ENCODE measurements at regions not wholly inside any gene's neighbourhood (a gene's known extent, or its start where the extent isn't known, plus 50 kb on each side); places are given as distances from the start of the nearest gene placed in this dataset.

DNA sequence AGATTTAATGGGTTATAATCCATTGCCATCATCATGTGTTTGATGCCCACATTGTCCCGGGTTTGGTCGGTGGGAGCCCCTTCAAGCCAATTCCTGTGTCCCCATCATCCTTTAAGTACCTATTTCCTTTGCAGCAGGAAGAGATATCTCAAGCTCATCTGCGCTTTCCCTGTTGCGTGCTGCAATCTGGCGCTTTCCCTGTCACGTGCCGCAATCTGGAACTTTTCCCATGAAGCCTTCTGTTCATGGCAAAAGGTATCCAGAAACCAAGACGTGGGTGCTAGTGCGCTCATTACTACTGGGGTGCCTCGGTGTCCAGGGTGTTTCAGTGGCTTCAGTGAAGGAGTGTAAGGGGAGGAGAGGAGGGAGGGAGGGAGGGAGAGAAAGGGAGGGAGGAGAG is 174.6 kb upstream of the ZNF469 start:
- TF ChIP-seq, protein P1, sequence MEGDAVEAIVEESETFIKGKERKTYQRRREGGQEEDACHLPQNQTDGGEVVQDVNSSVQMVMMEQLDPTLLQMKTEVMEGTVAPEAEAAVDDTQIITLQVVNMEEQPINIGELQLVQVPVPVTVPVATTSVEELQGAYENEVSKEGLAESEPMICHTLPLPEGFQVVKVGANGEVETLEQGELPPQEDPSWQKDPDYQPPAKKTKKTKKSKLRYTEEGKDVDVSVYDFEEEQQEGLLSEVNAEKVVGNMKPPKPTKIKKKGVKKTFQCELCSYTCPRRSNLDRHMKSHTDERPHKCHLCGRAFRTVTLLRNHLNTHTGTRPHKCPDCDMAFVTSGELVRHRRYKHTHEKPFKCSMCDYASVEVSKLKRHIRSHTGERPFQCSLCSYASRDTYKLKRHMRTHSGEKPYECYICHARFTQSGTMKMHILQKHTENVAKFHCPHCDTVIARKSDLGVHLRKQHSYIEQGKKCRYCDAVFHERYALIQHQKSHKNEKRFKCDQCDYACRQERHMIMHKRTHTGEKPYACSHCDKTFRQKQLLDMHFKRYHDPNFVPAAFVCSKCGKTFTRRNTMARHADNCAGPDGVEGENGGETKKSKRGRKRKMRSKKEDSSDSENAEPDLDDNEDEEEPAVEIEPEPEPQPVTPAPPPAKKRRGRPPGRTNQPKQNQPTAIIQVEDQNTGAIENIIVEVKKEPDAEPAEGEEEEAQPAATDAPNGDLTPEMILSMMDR (IDR thresholded peaks at IDR 0.05): no peak
- TF ChIP-seq POLR2A (IDR thresholded peaks at IDR 0.05): no peak

Measured in adrenal gland (tissue), 5 donors.